AG08396 (cell line): ENCODE measurements at regions not wholly inside any gene's neighbourhood (a gene's known extent, or its start where the extent isn't known, plus 50 kb on each side); places are given as distances from the start of the nearest gene placed in this dataset.

Experiments used
- DNase-seq: peaks from one replicate; pipeline ENCODE4 v3.0.0; 2012; ENCODE audit warnings: low spot score, mixed read lengths

- no peak for DNase-seq
Observed at GRCh38 chr9:135220601-135221575, 133.4 kb downstream of the OLFM1 start.

DNA sequence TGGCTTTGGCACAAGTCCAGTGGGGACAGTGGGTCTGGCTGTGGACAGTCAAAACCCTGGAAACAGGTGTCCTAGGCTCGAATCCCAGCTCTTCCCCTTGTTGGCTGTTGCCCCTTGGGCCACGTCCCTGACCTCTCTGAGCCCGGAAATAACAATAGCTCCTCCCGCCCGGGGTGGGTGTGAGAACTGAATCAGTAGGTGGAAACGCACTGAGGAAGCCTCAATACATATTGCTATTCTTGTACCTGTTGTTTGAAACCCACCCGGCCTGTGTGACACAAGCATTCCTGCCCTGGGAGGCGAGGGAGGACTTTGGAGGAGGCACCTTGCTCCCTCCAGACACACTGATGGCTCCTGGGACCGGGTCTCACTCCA is 134.1 kb downstream of the OLFM1 start:
- DNase-seq: no peak

- DNase-seq: no peak
Observed at GRCh38 chr9:135221951-135222631, 134.6 kb downstream of the OLFM1 start.

GRCh38 chr9:135222881-135223760 is 135.7 kb downstream of the OLFM1 start:
- no peak for DNase-seq

DNA sequence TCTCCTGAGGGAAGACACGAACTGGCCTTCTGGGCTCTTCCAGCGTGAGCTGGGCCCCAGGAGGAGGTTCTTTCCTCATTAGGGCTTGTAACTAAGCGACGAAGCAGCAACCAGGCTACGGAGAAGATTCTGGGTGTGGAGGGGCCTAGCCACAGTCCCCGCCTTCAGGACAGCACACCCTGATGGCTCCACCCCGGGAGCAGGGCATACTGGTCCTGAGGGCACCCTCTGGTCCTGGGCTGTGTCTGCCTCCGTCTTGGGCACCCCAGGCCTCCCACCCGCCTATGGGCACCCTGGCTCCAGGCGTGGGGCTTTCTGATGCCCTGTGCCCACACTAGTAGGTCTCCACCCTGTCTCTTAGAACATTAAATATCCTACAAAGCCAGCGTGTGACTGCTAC is 136.4 kb downstream of the OLFM1 start:
- DNase-seq: no peak

DNA sequence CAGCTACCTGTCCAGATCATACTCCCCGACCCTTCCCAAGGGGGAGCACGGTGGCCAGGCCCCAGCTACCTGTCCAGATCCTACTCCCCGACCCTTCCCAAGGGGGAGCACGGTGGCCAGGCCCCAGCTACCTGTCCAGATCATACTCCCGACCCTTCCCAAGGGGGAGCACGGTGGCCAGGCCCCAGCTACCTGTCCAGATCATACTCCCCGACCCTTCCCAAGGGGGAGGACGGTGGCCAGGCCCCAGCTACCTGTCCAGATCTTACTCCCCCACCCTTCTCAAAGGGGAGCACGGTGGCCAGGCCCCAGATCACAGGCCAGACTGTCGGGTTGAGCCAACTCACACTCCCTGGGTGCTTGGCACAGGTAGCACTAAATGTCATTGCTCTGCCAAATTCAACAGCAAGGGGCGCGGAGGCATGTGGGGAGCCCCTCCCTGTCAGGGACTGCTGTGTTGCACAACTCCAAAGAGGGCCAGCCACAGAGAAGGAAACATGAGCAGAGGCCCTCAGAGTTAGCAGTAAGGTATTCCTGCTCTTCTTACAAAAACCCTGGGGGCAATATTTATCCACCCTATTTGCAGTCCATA is 136.9 kb downstream of the OLFM1 start:
- no peak for DNase-seq

DNA sequence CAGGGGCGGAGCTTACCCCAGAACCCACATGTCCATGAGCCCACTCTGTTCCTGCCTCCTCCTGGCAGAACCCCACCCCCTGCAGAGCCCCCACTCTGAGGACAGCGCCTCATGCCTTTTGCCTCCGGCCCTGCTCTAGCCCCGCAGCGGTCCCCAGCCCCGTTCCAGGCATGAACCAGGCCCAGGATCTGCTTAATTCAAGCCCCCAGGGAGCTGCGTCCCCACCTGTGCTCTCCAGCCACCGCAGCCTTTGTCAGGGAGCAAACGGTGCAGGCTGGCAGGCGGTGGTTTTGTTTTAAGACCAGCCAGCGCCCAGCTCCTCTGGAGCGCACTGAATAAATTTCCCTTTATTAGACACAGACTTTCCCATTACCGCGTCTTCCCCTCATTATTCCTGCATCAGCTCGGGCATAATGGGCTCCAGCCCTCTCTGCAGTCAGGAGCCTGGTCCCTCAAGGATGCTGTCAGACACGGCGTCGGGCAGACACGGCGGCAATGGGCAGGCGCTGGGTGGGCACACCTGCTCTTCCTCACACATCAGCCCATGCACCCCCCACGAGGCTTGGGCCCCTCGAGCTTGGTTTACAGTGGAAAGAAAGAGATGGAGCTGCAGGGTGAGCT is 137.6 kb downstream of the OLFM1 start:
- no peak for DNase-seq

GRCh38 chr9:135225619-135226228 is 138.3 kb downstream of the OLFM1 start:
- no peak for DNase-seq

DNA sequence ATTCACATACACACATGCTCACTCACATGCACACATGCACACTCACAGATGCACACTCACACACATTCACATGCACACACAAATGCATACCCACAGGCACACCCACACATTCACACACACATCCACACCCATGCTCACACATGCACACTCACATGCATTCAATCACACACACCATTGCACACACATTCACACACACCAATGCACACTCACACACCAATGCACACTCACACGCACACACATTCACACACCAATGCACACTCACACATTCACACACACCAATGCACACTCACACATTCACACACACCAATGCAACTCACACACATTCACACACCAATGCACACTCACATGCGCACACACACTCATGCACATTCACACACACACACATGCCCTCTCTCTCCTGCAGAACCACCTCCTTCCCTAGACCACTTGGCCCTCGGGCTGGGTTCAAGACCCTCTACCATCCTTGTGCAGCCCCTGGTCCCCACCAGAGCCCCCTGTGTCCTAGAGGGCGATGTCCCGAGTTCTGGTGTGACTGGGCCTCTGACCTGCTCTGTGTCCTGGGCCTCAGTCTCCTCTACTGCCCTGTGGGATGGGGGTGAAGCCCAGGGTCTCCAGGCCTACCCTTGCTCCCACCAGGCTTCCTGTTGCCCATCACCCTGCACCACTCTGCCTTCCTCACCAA is 139.0 kb downstream of the OLFM1 start:
- no peak for DNase-seq

- no peak for DNase-seq
Observed at GRCh38 chr9:135227641-135228251, 140.3 kb downstream of the OLFM1 start.

GRCh38 chr9:135228345-135228982 is 141.0 kb downstream of the OLFM1 start:
- DNase-seq: no peak

GRCh38 chr9:135228983-135229625 is 141.6 kb downstream of the OLFM1 start:
- DNase-seq: no peak

DNA sequence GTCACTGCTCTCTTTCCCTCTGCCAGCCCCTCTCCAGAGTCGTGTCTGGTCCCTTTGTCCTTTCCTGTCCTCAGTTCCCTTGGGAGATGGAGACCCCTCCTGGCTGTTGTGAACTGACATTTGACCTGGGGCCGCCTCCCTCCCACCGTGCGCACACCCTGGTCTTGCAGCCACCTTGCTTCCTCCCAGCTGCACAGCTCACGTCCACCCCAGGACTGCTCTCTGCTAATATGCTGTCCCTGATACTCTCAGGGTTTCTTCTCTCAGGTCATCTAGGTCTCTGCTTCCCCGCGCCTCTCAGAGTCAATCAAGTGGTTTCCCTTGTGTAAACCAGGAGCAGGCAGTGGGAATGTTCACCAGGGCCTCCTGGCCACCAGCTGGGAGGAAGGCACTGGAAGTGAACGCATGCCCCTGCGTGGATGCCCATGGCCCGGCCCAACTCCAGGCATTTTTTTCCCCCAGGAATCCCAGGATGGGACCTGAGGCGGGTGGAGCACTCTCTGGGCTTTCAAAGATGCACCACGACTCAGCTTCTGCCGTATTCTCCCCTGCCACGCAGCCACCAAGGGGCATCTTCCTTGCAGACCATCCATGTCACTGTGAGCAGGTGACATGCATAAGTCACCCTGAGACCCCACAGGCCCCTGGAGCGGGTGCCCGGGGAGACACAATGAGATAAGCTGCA is 142.4 kb downstream of the OLFM1 start:
- DNase-seq: no peak

- no peak for DNase-seq
Observed at GRCh38 chr9:135230386-135230765, 142.9 kb downstream of the OLFM1 start.

DNA sequence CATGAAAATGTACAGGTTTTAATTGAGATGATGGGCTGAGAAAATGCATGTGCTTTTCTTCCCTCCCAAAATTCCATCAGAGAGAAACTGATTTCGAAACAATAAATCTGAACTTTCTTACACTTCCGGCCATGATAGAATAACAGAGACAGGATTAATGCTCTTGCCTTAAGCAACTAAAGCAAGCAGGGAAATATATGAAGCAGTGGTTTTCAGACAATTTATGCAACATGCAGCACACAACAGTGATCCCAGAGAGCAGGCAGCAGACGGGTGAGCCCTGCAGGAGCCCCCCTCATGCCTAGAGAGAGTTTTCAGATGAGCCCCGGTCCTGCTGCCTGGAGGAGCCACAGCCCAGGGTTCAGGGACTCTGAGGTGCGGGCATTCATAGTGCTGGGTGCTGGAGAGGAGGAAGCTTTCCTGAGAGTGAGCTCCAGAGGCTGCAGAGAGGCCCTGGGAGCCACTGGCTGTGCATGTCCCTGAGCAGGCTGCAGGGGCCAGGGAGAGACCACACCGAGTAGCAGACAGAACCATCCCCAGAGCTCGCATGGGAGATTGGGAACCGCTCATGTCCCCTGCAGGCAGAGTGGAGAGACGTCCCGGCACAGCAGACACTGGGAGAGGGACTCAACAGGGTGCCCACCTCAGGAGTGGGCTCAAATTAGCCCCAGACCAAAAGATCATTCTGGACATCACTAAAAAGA is 143.5 kb downstream of the OLFM1 start:
- DNase-seq: no peak

DNA sequence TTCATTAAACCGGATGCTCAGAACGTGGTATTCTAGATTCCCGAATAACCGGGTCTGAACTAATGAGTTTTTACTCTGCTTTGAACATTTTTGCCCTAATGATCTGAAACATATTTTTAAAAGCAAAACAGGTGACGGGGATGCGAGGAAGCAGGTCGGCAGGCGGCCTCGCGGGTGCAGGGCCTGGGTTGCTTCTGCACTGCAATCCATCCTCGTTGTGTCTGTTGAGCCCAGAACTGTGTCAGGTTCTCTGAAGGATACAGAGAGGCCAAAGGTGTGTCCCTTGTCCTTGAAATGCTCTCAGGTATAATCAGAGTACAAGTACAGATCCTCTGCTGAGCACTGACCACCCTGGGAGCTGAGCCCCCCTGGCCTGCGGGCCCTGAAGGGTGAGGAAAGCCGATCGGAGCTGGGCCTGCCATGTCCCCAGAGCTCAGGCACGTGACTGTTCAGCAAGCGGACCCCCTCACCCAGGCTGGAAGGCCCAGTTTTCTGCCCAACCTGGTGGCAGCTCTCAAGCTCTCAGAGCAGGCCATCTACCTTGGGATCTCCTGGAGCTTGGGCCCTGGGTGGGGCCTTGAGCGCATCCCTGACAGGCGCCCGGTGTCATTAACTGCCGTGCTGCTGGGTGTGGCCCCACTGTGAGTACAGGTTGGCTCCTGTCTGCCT is 151.8 kb downstream of the OLFM1 start:
- DNase-seq: no peak

DNA sequence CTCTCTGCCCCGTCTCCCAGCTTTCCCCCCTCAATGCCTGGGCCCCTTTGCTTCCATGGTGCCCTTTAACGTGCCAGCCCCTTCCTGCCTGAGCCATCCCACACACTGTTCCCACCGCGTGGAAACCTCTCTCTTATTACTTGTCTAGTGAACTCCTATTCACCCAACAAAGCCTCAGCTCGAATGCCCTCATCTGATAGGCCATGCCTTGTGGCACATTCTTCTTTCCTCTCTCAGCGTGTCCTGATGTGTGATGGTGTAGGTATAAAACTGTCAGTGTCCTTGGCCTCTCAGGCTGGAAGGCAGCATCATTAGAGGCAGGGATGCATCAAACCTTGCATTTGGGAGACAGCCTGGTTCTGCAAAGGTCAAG is 152.3 kb downstream of the OLFM1 start:
- DNase-seq: no peak
